HEK293T (cell line): ENCODE measurements at regions not wholly inside any gene's neighbourhood (a gene's known extent, or its start where the extent isn't known, plus 50 kb on each side); places are given as distances from the start of the nearest gene placed in this dataset.

ENCODE experiments used
- BHLHE40 ChIP-seq: fragments of 450-650 bp; IDR thresholded peaks from 2 replicates; pipeline ENCODE4 v1.6.1; 2016; ENCODE audit warnings: mild to moderate bottlenecking, moderate library complexity, borderline replicate concordance
- FOXM1 ChIP-seq: fragments of 450-650 bp; IDR thresholded peaks from 2 replicates; pipeline ENCODE4 v1.6.1; 2017; ENCODE audit warnings: mild to moderate bottlenecking, borderline replicate concordance
- SP1 ChIP-seq: fragments of 450-650 bp; IDR thresholded peaks from 2 replicates; pipeline ENCODE4 v1.6.1; 2017
- SUZ12 ChIP-seq: fragments of 450-650 bp; IDR thresholded peaks from 2 replicates; pipeline ENCODE4 v1.6.1; 2016; ENCODE audit warnings: mild to moderate bottlenecking

GRCh38 chr11:8810540-8811301, 100.3 kb upstream of the AKIP1 start:
- no peak for TF ChIP-seq SUZ12
- no peak for TF ChIP-seq FOXM1
- TF ChIP-seq BHLHE40 = no peak
- no peak for TF ChIP-seq SP1
